ENCODE measurements at regions not wholly inside any gene's neighbourhood (a gene's known extent, or its start where the extent isn't known, plus 50 kb on each side); places are given as distances from the start of the nearest gene placed in this dataset.

- DNase-seq, result no peak
Observed at GRCh38 chr7:35581605-35582210, 113.2 kb downstream of the HERPUD2 start.

GRCh38 chr7:35576031-35576573 is 118.8 kb downstream of the HERPUD2 start:
- DNase-seq, result no peak

GRCh38 chr7:35571611-35572240 is 123.2 kb downstream of the HERPUD2 start:
- no peak for DNase-seq

- DNase-seq, result no peak
Observed at GRCh38 chr7:35570937-35571336, 124.0 kb downstream of the HERPUD2 start.

GRCh38 chr7:35565927-35566326 is 129.0 kb downstream of the HERPUD2 start:
- DNase-seq, result peak; percentile 31 to 52

- no peak for DNase-seq
Observed at GRCh38 chr7:35558841-35559240, 136.1 kb downstream of the HERPUD2 start.

GRCh38 chr7:35556515-35557471 is 138.1 kb downstream of the HERPUD2 start:
- peak in 1 of 2 experiments; percentile 13 for DNase-seq

GRCh38 chr7:35555934-35556333 is 139.0 kb downstream of the HERPUD2 start:
- DNase-seq, result no peak

- DNase-seq, result no peak
Observed at GRCh38 chr7:35555386-35555785, 139.5 kb downstream of the HERPUD2 start.

GRCh38 chr7:35553519-35553918 is 141.4 kb downstream of the HERPUD2 start:
- no peak for DNase-seq

- DNase-seq, result no peak
Observed at GRCh38 chr7:35552691-35553090, 142.2 kb downstream of the HERPUD2 start.

GRCh38 chr7:35551321-35552081 is 143.4 kb downstream of the HERPUD2 start:
- DNase-seq, result no peak

- no peak for DNase-seq
Observed at GRCh38 chr7:35550831-35551230, 144.1 kb downstream of the HERPUD2 start.

- DNase-seq, result no peak
Observed at GRCh38 chr7:35549781-35550180, 145.2 kb downstream of the HERPUD2 start.

- DNase-seq, result no peak
Observed at GRCh38 chr7:35548291-35548690, 146.6 kb downstream of the HERPUD2 start.

- no peak for DNase-seq
Observed at GRCh38 chr7:35546691-35547429, 148.1 kb downstream of the HERPUD2 start.

GRCh38 chr7:35545831-35546230 is 149.1 kb downstream of the HERPUD2 start:
- DNase-seq, result no peak

GRCh38 chr7:35544028-35544742 is 150.8 kb downstream of the HERPUD2 start:
- no peak for DNase-seq

GRCh38 chr7:35537067-35538023 is 157.6 kb downstream of the HERPUD2 start:
- peak; percentile 78 to 79 for DNase-seq

GRCh38 chr7:35536396-35536826 is 158.5 kb downstream of the HERPUD2 start:
- no peak for DNase-seq
